RCC 7860 (cell line): ENCODE measurements at regions not wholly inside any gene's neighbourhood (a gene's known extent, or its start where the extent isn't known, plus 50 kb on each side); places are given as distances from the start of the nearest gene placed in this dataset.

Experiments
- DNase-seq: peaks from one replicate; pipeline ENCODE4 v3.0.0-alpha.2; 2015; ENCODE audit warnings: low spot score
- FAIRE-seq: peaks from 2 replicates; lab custom pipeline; 2012; peaks lifted over from hg19 to GRCh38; lab: Jason Lieb, UNC

GRCh38 chr20:22001886-22002285, 296.4 kb downstream of the PAX1 start:
- no peak for DNase-seq

DNA sequence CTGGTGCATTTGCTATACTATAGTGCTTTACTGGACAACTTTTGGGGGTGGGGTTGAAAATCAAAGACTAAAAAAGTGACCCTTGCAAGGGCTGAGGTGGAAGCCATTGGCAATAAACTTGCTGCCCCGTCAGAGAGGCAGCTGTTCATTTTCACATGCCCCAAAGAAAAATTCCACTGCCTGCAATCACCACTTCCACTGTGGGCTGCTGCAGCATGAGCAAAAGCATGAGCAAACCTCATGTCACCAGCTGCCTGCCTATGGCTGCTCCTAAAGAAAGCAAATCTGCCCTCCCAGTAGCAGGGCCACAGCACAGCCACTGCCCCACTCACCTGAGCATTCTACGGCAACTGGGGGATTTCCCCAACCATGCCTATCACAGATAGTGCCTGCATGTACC, 290.0 kb downstream of the PAX1 start:
- FAIRE-seq = no peak

More at GRCh38 chr20:22001886-22002285, 296.4 kb downstream of the PAX1 start:
- no peak for FAIRE-seq

GRCh38 chr20:21994203-21994602, 288.7 kb downstream of the PAX1 start:
- FAIRE-seq (no peak), DNase-seq (no peak)

More for the DNA sequence above, 290.0 kb downstream of the PAX1 start:
- no peak for DNase-seq

DNA sequence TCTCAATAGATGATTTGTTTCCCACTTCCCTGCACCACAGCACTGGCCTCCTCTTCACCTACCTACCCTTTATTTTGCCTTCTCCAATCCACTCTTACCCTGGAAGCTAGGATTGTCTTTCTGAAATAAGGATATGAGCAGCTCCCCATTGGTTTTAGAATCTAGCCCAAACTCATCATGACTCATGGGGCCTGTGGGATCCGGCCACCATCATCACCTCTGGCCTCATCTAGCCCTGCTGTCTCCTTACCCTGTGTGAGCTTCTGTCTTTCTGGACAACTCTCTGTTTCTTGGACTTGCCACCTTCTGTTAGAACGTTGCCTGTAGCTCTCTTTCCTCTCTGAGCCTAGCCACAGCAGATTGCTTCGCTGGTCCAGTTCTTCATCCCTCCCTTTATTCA, 277.1 kb downstream of the PAX1 start:
- DNase-seq = no peak
- no peak for FAIRE-seq

DNA sequence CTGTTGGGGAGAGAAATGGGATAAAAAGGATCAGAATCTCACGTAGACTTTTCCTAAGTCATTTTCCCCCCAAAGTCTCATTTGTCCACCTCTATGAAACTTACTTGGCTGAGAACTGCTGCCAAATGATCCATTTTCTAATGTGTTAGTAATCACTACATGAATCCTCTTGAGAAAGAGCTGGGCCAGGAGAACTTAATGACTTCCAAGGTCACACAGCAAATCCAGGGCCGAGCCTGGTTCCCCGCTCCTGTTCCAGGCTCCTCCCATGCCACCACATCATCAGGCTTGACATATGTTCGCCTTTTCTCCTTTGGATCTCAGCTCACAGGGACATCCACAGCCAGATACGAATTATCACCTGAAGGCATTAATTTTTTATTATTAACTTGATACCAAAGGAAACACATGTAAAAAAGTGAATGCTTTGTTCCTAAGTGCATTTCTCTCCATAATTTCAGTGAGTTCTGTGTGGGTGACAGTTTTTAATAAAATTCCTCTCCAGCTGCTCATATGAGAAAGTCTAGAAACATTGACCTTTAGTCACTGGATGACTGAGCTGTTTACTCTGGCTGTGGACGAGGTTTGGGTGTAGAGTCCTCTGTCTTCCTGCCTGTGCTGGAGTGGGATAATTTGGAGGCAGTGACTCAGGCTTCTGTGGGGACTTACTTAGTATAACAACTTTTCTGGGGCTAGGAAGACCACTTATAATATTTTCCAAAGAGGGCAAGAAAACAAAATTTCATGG, 276.3 kb downstream of the PAX1 start:
- no peak for DNase-seq
- no peak for FAIRE-seq

GRCh38 chr20:21981179-21981578, 275.7 kb downstream of the PAX1 start:
- DNase-seq = no peak
- FAIRE-seq = no peak

DNA sequence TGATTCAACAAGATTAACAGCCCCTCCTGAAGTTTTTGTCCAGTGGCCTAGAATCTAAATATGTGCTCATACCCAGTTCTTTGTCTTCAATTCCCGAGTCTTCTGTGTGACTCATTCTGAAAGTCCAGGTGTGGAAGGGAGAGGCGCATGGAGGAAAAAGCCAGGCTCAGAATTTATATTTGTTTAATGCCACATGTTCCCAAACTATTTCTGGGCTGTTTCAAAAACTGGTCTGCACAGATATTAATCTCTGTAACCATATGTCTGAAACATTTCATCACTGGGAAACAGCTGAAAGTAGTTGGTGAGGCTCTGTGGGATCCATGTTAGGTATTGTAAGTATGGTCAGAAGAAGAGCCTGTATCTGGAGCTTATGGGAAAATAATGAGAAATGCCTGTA, 266.0 kb downstream of the PAX1 start:
- DNase-seq (no peak), FAIRE-seq (no peak)

DNA sequence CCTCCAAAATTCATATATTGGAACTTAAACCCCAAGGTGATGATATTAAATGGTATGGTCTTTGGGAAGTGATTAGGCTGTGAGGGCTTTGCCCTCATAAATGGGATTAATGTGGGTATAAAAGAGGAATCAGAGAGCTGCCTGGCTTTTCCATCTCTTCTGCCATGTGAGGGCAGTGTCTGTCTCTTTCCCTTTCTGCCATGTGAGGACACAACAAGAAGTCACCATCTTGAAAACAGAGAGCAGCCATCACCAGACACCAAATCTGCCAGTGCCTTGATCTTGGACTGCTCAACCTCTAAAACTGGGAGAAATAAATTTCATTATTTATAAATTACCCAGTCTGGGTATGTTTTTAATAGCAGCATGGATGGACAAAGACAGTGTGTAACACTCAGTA, 263.0 kb downstream of the PAX1 start:
- DNase-seq = no peak
- FAIRE-seq = no peak

DNA sequence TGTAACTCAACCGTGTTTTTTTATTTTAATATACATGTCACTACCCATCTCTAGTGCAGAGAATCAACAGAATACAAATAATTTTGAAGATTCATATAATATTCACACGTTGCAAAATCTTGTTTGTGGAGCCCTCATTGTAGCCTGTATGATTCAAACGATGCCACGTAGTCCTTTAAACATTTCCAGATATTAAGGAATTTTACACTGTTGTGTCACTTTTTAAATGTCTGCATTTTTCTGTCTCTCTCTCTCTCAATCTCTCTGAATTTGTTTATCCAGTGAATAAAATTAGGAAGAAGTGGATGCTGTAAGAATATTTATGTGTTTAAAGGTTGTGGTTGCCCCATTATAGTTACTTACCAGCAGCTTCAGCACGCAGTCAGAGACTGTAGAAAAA, 262.0 kb downstream of the PAX1 start:
- no peak for DNase-seq

GRCh38 chr20:21956591-21956990, 251.1 kb downstream of the PAX1 start:
- DNase-seq = no peak
- FAIRE-seq = no peak

More for the DNA sequence above, 262.0 kb downstream of the PAX1 start:
- no peak for FAIRE-seq

DNA sequence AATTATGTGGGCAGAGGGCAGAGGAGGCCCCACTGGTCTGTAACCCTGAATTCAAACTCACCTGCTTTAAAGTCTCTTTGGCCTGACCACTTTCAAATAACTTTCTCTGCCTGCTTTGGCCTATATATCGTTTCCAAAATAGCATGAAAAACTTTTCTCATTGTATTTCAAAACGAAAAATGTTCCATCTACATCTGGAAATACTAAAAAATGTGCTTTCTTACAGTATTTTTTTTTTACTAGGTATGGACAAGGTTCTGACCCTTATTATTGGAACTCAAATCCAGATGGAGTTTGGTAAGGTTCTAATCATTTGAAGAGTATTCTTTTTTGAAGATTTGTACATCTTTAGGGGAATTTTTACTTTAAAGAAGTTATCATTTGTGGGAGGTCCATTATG, 241.9 kb downstream of the PAX1 start:
- DNase-seq (no peak), FAIRE-seq (no peak)

- FAIRE-seq (no peak), DNase-seq (no peak)
Measured at GRCh38 chr20:21944227-21944626, 238.8 kb downstream of the PAX1 start.

- FAIRE-seq = no peak
- DNase-seq = no peak
Measured at GRCh38 chr20:21941941-21942805, 236.7 kb downstream of the PAX1 start.

GRCh38 chr20:21936720-21937380, 231.4 kb downstream of the PAX1 start:
- DNase-seq (no peak), FAIRE-seq (no peak)

DNA sequence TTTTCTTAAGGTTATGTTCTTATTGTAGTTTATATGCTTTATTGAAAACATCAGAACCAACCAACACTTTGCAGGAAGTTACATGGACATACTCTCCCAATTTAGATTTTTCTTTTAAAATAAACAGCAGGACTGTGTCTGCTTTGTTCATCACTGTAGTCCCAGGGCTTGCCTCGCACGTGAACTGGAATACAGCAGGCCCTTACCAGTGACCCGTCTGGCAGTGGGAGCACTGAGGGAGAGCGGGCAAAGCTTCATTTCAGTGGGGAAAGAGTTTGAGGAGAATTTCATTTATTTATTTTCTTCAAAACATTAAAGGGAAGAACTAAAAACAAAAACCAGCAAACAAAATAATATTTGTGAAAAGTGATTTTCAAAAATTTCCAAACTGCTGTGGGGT, 230.8 kb downstream of the PAX1 start:
- FAIRE-seq = no peak
- no peak for DNase-seq

DNA sequence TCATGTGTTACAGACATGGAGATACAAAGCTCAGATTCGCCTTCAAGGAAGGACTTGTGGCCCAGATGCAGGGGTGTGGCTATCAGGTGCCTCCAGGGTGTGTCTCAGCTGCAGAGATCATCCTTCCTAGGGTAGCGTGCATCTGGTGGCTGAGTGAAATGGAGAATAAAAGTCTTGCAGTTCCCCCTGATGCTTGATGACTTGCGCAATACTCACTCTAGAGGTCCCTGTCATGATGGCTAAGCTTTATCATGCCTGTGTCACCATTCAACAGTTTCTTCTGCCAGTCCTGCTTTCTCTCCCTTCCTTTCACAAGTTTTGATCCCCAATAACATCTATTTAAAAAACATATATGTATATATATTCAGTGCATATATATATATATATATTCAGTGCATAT, 228.1 kb downstream of the PAX1 start:
- DNase-seq = no peak
- no peak for FAIRE-seq

DNA sequence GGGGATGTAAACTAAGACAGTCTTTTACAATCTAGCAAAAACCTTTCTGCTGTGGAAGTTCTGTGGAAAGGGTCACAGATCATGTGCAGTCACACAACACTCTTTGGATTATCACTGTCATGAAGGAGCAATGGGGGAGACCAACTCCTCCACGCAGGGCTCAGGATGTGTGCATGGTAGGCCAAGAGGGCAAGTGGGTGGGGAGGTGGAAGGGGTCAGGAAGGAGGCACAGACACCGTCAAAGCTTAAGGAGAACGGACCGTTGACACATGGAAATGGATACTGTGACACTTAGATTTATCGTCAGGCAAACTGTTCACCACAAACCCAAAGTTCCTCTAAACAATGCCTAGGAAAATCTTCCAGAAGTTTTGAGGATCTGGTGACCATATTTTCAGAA, 215.8 kb downstream of the PAX1 start:
- no peak for FAIRE-seq
- DNase-seq = no peak

- FAIRE-seq (no peak), DNase-seq (no peak)
Measured at GRCh38 chr20:21920211-21920610, 214.7 kb downstream of the PAX1 start.

DNA sequence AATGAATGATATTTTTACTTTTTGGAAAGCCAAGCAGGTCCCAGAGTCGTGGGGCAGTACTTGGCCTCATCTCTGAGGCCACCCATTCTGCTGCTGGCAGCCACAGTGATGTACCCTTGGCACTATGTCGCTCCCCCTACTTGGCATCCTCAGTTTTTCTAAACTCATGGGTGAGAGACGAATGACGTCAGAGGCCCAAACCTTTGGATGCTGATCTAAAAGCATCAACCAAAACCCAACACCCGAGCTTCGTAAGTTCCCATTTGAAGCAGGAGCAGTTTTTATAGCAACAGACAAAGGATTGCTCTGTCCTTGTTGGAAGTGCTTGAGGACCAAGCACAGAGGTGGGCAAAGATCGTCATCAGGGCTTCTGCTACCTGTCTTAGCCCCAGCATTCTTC, 212.9 kb downstream of the PAX1 start:
- FAIRE-seq (no peak), DNase-seq (no peak)

DNA sequence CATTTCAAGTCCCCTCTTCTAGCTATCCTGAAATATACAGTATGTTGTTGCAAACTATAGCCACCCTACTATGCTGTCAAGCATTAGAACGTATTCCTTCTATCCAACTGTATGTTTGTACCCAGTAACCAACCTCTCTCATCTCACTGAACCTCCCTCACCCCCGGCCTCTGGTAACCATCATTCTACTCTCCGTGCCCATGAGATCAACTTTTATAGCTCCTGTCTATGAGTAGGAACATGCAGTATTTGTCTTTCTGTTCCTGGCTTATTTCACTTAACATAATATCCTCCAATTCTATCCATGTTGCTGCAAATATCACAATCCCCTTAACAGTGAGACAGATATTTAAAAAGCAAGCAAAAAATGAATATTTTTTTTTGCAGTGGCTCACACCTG, 196.9 kb downstream of the PAX1 start:
- no peak for DNase-seq
- FAIRE-seq = no peak

DNA sequence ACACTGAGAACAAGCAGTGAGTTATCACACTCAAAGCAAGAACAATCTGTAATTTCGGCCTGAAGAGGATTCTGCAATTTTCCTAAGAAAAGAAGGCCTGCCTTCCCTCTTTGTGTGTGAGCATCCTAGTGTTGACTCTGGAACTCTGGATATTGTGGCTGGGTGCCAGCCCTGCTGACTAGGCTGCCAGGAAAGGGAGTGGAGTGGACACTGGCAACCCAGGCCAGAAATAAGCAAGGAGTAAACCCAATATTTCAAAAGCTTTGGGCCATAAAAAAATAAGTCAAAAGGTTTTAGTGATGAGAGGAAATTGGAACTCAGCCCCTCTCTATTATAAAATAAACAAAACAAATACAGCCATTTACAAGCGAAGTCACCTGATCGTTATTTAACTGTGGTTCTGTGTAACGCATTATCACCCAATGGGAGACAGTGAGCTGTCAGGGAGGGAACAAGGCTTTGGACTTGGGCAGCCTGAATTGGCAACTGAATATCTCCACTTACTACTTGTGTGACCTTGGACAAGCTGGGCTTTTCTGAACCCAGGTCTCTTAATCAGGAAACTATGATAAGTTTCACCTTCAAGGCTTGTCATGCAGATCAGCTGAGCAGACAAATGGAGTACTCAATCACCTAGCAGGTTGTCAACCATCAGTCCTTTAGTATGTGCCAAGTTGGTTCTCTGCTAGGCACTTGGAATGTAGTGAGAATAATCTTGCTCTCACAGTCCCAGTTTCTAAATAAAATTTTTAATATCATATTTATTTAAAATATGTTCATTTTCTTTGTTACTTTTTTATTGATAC, 196.2 kb downstream of the PAX1 start:
- FAIRE-seq = no peak
- DNase-seq = no peak
